MV-4-11 (cell line): ENCODE measurements at regions not wholly inside any gene's neighbourhood (a gene's known extent, or its start where the extent isn't known, plus 50 kb on each side); places are given as distances from the start of the nearest gene placed in this dataset.

Experiments used
- DNase-seq: peaks from one replicate; lab custom pipeline; 2025; lab: John Stamatoyannopoulos, UW

DNA sequence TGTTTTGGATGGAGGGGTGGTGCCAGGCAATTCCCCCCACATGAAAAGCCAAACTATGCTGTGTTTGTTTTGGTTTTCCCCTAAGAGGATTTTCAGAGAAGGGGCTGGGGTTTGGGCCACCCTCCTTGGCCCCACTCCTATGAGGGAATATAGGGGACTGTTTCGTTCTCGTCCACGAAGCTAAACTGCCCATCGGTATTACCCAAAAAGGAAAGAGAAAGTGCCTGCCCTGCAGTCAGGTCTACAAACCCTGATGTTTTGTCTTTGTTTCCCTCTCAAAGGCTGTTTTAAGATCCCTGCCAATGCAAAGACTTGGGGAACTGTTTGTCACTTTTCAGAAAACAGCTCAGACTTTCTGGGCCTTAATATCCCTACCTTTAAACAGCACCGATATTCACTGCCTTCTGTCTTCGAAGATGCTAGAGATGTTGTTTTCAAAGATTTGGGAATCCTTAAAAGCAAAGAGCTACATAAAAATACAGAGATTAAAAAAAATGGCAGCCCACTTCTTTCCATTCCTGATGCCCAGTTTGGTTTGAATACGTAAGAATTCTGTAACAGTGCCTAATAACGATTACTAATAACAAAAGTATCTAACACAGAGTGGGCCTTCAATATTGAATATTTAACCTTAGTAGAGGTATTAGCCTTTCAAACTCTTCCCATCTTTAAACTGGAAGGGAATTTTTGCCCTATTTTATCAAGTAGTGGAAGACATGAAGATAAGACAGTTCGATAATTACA, 518.4 kb downstream of the MED13L start:
- no peak for DNase-seq

DNA sequence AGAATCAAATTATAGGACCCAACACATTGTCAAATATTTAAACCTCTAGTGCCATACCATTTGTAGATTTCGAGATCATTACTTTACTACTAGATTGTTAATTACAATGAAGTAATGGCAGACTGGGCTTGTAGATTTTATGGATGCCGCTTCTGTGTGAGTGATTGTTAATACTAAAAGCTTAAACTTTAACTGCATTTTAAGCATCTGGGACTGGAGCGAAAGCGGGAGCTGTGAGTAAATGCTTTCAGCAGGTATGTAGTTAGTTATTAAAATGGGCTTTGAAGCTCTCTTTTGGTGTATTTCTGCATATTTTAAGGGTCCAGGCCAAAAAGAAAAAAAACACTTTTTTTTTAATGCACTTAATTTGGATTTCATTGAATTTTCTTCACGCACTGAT, 519.3 kb downstream of the MED13L start:
- no peak for DNase-seq

DNA sequence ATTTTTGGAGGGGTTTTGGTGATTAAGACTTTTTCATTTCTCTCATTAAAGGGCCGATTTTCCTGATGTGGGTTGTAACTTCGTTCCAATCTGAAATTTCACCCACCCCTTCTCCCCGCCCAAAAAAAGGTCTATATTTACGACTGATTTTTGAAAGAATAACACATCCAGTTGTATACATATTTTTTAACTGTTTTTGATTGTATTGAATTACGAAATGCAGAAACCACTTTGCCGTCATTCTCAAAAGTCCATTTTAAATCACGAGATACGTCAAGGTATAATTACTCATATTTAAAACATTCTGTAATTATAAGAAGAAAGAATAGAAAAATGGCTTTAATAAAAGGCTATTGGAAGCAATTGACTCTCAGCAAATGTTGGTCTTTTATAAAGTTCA, 520.7 kb downstream of the MED13L start:
- no peak for DNase-seq

DNA sequence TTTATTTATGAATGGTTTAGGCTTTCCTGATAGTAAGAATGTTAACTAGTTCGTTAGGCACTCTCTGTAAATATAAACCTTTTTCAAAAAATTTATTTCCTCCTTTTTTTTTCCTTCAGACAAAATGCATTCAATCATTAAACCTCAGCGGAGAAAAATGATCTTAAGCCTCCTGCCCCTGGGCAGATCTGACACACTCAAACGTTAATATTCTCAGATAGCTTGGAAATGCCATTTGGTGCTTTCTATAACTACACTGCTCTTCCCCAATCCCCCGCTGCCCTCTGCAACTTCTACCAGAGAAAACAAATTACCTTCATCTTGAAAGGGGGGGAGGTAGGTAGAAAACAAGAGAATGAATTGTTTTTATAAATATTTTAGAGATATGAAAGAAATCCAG, 521.2 kb downstream of the MED13L start:
- no peak for DNase-seq

DNA sequence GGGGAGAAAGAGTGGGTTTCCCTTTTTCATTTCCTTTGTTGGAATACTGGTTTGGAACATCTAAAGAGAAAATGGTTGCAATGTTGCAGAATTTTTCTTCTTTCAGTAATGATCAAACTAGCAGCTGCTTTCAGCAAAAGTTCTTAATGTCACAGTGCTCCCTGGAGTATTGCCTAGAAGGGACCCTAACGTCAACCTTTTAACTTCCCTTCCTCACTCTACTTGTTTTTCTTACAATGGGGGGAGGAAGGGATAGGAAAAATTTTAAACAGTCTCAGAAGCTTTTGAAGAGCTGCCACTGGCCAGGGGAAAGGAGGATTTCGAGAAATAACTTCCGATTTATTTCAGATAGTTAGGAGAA, 521.8 kb downstream of the MED13L start:
- no peak for DNase-seq

DNA sequence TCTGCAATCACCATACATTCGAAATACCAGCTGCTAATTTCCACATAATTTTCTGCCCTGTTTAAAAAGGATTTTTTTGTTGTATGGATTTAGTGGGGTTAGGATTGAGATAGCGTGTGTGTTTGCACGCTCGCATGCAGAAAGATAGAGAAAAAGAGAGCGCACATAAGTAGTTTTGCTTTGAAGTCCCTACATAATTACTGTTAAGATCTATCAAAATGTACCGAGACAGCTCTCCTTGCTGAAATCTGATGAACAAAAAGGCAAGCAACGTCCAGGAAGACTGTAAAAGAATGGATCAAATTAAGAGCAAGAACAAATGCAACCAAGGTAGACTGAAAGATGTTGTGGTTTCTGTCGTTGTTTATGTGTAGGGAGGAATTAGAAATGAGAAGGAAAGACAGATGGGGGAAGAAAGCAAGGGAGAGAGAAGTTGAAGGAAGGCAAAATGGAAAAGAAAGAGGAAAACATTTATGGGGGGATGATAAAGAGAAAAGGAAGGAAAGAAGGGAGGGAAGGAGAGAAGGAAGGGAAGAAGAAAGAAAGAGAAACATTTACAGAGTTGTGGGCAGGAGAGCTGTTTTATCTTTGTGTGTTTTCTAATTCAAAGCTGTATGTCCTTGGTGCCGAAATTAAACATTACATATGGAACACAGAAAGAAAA, 522.3 kb downstream of the MED13L start:
- no peak for DNase-seq

DNA sequence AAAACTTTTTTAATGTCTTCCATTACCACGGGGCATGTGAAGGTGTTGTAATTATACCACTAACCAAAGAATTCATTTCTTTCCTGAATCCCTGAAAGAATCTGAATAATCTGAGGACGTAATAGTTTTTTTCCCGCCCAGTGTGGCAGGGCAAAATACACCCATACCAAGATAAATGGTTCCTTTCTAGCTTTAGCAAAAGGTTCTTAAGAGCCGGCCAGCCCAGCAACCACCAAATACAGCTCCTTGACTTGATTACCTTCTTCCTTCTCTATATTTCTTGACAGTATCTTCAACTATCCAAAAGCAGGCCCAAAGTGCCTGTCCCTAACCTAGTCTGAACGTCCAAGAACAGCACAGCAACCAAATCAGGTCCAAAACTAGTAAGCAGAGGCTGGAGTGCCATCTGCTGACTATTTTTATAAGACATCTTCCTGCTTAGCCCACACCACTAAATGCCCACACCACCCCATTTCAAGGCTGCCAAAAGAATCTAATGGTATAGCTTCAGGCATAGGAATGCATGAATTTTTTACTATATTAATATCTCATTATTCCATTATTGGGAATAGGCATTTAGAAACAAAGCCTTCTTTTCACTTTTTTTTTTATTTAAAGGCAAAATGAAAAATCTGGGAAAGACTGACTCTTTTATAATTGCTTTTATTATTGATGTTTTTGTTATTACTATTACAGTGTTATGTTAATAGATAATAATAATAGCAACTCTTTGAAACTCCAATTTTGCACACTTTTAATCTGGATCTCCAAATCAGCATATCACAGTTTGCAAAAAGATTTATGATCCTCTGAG, 524.4 kb downstream of the MED13L start:
- peak; percentile 16 for DNase-seq

DNA sequence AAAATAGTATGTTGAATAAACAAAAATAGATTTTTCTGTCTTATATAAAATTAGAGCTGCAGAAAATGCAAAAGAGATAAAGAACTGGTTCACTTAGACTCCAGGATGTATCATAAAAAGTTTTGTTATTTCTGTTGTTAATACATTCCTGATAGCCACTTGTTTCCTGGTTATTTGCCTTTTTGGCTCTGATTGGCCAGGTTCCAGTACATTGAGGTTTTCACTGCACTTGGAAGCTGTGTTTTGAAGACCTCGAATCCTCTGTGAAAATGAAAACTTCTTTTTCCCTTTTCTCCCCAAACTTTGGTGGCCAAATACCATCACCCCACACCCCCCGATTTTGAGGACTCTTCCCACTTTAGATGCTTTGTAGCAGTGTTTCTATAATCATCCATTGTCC, 525.3 kb downstream of the MED13L start:
- DNase-seq, result no peak

DNA sequence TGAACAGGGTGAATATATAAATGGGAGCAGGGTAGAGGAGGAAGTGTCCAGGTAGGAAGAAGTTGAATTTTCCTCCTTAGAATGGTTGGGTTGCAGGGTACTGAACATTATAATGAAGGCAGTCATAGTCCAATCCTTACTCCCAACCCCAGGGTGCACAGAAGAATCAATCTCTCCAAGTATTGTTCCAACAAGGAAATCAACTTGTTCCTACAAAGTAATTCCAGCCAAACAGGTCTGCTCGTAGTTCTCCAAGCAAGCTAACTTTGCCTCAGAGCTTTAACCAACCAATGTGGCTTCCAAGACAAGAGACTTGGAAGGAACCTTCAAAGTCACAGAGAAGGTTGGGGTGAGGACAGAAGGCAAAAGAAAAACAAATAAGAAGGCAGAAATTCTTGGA, 527.2 kb downstream of the MED13L start:
- DNase-seq, result no peak

DNA sequence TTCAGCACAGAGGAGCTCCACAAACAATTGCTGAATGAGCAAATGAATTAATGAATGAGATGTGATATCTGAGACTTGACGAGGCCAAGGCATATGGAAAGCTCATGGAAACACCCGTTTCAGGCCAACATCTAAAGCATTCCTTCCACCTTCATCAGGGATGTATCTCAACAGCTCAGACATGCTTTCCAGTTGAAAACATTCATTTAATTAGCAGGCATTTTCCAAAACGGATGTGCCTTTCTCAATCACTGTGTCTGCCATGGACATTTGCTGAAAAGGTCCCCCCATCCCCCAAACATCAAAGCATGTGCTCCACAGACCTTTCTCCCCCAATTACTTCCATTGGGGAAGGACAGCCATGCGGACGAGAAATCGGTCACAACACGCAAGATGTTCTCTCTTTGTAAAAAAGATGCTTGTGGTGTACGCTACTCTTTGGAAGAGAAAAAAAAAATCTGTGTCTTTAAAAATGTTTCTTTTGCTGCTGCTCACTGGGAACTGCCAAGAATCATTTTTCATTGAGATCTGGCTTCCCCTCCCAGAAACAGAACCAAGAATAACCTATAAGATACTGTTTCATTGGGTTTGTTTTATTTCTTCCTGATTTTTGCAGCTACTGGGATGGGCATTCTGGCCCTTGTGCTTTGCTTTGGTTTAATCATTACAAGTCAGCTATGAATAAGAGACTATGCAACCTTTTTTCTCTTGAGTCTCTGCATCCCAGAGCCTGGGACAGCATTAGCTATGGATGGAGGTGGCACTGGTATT, 528.2 kb downstream of the MED13L start:
- DNase-seq, result no peak

DNA sequence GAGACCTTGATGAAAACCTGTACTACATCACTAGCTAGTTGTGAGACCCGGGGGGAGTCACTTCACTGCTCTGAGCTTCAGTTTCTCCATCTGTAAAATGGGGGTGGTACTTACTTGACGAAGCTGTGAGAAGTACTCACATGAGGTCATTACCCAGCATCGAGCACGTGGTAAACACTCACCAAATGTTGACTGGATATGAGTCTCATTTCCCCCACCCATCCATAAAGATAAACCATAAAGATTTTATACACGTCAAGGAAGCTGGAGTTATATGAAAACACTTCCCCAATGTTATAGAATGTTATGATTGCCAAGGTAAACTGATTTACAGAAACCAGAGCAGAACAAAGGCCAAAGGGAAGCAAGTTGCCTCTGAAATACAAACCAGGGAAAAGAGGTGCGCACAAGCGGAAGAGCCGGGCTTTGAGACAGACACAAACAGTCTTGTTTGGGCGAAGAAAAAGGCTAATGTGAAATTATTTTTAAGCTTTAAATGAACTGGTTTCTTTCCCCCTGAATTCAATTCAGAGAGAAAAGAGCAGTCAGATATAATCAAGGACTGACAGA, 536.8 kb downstream of the MED13L start:
- no peak for DNase-seq

DNA sequence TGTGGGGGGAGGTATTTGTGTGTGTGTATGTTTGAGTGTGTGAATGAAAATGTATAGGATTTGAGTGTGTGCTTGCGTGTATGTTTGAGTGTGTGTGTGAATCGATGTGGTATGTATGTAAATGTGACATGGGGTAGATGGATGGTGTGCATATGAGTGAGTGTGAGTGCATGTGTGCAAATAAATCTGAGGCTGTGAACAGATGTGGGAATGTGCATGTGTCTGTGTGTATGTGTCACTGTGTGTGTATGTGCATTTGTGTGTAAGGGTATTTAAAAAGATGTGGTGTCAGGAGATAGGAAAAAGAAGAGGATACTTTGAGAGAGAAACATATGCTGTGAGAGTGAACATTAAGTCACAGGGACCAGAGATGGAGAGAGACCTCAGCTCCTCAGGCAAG, 539.6 kb downstream of the MED13L start:
- DNase-seq, result no peak

DNA sequence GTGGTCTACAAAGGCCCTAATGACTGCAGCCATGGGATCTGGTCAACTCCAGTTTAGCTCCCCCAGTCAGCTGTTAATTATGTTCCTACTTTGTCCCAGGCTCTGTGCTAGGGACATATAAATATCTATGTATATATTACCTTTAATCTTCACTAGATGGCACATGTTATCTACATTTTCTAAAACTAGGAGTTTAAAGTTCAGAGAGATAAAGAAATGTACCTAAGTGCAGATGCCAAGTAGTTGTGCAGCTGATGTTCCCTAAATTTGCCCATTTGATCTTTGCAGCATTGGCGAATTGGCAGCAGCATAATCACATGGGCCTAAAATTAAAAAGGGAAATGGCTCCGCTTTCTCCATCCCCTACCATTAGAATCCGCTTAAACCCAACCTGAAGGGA, 541.1 kb downstream of the MED13L start:
- DNase-seq, result no peak

DNA sequence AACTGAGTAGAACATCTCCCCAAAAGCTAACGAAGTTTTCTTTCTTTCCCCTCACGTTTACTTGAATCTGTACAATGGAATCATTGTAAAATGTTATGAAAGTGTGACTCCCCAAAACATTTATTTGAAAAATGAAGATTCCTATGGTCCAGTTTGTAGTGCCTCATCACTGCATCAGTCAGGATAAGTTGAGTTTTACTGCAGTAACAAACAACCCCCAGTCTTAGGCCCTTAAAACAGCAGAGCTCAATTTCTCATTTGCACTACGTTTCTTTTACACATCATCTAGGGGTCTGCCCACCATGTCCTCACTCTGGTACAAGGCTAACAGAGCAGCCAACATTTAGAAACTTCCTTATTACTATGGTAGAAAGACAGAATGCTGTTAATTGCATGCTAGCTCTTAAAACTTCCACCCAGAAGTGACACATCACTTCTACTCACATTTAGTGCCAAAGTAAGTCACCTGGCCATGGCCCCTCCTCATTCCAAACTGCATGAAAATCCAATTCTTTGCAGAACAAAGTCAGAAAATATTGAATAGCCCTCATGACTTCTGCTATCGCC, 546.4 kb downstream of the MED13L start:
- no peak for DNase-seq

DNA sequence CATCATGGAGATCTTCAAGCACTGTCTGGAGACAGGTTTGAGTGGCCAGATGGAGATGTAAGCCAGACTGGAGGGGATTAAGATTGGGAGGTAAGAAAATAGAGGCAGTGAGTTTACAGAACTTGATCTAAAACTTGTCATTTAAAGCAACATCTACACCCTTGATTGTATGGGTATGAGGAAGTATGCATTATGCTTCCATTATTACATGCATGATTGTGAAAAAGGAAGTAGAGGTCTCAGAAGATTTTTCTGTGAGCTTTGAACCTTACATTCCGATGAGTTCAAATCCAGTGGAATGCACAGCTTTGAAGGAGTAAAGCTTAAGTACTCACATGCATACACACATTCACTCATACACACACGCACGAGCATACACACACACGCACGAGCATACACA, 550.8 kb downstream of the MED13L start:
- peak; percentile 27 for DNase-seq

DNA sequence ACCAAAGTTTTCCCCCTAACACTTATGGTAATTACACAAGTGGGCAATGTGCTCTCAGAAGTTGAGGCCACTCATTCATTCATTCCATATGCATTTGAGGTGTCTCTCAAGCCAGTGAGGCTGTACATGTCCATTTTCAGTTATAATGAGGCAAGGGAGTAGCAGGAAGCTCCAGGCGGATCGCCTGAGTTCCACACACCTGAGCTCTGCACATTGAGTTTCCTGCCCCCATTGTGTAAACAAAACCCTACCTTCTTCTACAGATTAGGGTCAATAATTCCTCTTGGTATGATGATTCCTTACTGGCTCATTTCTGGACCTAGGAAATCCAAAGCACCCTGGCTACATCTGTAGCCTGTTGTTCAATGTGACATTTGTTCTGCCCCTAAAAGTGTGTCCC, 555.3 kb downstream of the MED13L start:
- no peak for DNase-seq

DNA sequence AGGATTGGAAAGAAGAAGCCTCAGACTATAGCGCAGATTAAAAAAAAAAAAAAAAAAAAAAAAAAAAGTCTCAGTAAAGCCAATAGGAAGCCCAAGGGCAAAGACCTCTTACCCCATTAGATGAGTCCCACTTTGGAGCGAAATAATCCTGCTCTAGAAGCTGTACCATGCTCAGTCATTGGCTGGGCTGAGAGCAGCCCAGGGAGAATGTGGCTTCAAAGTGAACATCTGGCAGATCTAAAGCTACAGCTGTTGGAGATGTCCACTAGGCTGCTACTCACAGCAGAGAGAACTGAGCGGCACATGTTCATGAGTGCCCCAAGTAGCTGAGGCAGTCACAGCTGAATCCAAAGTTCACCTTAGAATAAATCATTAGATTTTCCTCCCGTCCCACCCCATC, 560.9 kb downstream of the MED13L start:
- no peak for DNase-seq

DNA sequence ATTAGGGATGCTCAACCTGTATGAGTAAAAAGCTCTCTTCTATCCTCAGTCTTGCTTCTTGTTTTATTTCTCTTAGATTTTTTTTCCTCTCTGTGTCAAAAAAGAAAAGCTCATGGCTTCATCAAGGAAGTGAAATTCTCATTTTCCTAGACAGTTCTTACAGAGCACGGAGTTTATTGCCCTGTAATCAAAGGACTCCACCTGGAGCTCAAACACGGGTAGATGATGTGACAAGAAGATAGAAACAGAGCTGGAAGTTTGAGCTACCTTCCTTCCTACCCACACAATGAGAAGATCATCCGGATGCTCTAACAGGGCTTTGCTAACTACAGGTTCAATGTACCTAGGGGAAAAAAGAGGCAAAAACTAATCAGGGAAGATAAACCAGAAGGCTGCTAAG, 564.8 kb downstream of the MED13L start:
- no peak for DNase-seq

DNA sequence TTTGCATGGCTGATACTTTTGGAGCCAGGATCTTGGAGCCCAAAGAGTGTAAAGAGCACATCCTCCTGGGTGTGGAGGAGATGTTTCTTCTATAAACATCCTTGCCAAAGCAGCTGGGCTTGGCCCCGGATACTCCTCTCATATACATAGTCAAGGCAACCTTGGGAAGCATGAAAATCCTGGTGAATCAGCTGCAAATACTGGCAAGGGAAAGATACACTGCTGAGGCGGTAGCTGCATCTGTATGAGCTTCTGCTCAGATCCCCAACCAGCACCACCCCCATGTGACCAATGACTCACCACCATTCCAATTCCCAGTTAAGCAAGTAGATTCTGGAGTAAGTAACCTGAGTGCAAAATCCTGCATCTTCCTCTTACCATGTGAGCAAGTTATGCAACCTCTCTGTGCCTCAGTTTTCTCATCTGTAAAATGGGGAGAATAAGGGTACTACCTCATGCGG, 567.4 kb downstream of the MED13L start:
- DNase-seq, result no peak

DNA sequence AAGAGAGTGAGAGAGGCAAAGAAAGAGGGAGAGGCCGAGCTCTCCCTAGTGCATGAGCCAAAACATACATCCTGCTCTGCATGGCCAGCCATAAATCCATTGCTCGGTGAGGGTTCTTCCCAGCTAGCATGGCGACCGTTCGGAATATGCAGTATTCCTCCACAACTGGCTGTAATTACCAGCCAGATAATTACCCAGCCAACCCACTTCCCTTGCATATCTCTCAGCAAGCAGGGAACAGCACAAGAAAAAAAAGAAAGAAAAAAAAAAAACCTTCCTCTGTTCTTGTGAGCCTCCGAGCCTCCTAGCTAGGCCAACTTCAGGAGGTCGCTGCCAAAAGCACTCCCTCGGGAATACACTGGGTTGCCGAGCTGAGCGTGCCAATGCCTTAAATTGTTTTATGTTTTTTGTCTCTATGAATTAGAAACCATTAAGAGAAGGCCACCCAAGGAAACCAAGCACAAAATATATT, 567.9 kb downstream of the MED13L start:
- no peak for DNase-seq

DNA sequence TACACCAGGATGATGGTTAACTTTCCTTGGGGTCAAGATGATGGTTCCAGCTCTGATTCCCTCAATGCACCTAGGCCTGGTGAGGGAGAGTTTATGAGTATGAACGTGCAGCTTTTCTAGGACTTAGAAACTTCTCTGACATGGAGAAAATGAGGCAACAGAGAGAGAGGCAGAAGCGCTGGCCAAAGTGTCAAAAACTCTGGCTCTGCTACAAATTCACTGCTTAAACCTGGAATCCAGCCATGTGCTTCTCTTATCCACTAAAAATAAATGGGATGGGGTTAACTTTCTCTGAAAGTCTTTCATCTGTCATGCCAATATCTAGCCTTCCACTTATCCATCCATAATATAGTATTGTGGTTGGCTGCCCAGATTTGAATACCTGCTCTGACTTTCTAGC, 568.7 kb downstream of the MED13L start:
- no peak for DNase-seq
